Gastroesophageal sphincter (tissue), 3 donors: ENCODE measurements at regions not wholly inside any gene's neighbourhood (a gene's known extent, or its start where the extent isn't known, plus 50 kb on each side); places are given as distances from the start of the nearest gene placed in this dataset.

Source experiments
- EP300 ChIP-seq: sonication (generic); formaldehyde crosslinking; IDR thresholded peaks from one replicate; pipeline ENCODE4 v1.6.1; 2017; ENCODE audit warnings: antibody characterized with exemption, mild to moderate bottlenecking
- TF ChIP-seq, protein P1 (sequence below), 4 experiments: fragments of 200-600 bp in 2 of 4; fragments of 450-650 bp in 2 of 4; sonication (generic) in 1 of 4; IDR thresholded peaks; one replicate each; pipeline ENCODE4 v1.5.1; 2017 to 2019; ENCODE audit warnings: antibody characterized with exemption in 4 of 4, mild to moderate bottlenecking in 2 of 4, moderate library complexity in 2 of 4

DNA sequence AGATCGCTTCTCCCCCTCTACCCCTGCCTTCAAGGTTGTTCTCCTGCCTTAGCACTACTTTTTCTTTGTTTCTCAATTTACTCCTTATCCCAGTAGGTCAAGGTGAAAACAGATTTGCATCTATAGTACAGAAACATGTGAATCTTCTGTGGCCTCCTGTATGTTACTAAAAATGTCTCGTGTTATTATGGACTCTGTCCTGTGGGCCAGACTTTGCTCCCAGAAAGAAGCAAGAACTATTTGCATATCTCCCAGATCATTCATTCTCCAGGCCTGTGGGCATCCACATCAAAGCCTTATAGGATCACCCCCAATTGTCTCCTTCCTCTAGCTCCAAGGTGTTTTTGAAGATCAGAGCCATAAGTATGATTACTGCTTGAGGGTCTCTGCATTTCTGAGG, 169.5 kb upstream of the ROPN1 start:
- TF ChIP-seq, protein P1, sequence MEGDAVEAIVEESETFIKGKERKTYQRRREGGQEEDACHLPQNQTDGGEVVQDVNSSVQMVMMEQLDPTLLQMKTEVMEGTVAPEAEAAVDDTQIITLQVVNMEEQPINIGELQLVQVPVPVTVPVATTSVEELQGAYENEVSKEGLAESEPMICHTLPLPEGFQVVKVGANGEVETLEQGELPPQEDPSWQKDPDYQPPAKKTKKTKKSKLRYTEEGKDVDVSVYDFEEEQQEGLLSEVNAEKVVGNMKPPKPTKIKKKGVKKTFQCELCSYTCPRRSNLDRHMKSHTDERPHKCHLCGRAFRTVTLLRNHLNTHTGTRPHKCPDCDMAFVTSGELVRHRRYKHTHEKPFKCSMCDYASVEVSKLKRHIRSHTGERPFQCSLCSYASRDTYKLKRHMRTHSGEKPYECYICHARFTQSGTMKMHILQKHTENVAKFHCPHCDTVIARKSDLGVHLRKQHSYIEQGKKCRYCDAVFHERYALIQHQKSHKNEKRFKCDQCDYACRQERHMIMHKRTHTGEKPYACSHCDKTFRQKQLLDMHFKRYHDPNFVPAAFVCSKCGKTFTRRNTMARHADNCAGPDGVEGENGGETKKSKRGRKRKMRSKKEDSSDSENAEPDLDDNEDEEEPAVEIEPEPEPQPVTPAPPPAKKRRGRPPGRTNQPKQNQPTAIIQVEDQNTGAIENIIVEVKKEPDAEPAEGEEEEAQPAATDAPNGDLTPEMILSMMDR (IDR thresholded peaks at IDR 0.05): no peak
- no peak for TF ChIP-seq EP300
